ENCODE measurements at regions not wholly inside any gene's neighbourhood (a gene's known extent, or its start where the extent isn't known, plus 50 kb on each side); places are given as distances from the start of the nearest gene placed in this dataset.
A peak's percentile ranks its signal among the peaks of the same experiment; 100 is the strongest.

- no peak for DNase-seq (ENCODE audit: low read depth)
Observed at GRCh38 chr6:139580592-139581484, 206.4 kb upstream of the CITED2 start.

GRCh38 chr6:139577763-139578604 lies 203.5 kb upstream of the CITED2 start:
- DNase-seq (ENCODE audit: low read depth) = peak; percentile 73

- no peak for DNase-seq (ENCODE audit: low read depth)
Observed at GRCh38 chr6:139577124-139577762, 202.8 kb upstream of the CITED2 start.

- no peak for DNase-seq (ENCODE audit: low read depth)
Observed at GRCh38 chr6:139572001-139572400, 197.6 kb upstream of the CITED2 start.

- DNase-seq (ENCODE audit: low read depth) = peak; percentile 24
Observed at GRCh38 chr6:139570166-139570565, 195.7 kb upstream of the CITED2 start.

- DNase-seq (ENCODE audit: low read depth) = peak; percentile 35
Observed at GRCh38 chr6:139569566-139569965, 195.1 kb upstream of the CITED2 start.

GRCh38 chr6:139568956-139569538 lies 194.6 kb upstream of the CITED2 start:
- DNase-seq (ENCODE audit: low read depth) = peak; percentile 74

GRCh38 chr6:139568151-139568955 lies 193.9 kb upstream of the CITED2 start:
- DNase-seq (ENCODE audit: low read depth) = no peak

- DNase-seq (ENCODE audit: low read depth) = peak; percentile 42
Observed at GRCh38 chr6:139567095-139567494, 192.6 kb upstream of the CITED2 start.

- DNase-seq (ENCODE audit: low read depth) = no peak
Observed at GRCh38 chr6:139565591-139565990, 191.1 kb upstream of the CITED2 start.

GRCh38 chr6:139557547-139557946 lies 183.1 kb upstream of the CITED2 start:
- no peak for DNase-seq (ENCODE audit: low read depth)

GRCh38 chr6:139556532-139556931 lies 182.1 kb upstream of the CITED2 start:
- DNase-seq (ENCODE audit: low read depth) = no peak

GRCh38 chr6:139553916-139554315 lies 179.5 kb upstream of the CITED2 start:
- DNase-seq (ENCODE audit: low read depth) = no peak

- no peak for DNase-seq (ENCODE audit: low read depth)
Observed at GRCh38 chr6:139551376-139551775, 176.9 kb upstream of the CITED2 start.

- no peak for DNase-seq (ENCODE audit: low read depth)
Observed at GRCh38 chr6:139550361-139550760, 175.9 kb upstream of the CITED2 start.

- DNase-seq (ENCODE audit: low read depth) = no peak
Observed at GRCh38 chr6:139549561-139550070, 175.2 kb upstream of the CITED2 start.

GRCh38 chr6:139547804-139548203 lies 173.4 kb upstream of the CITED2 start:
- DNase-seq (ENCODE audit: low read depth) = no peak

GRCh38 chr6:139547122-139547776 lies 172.8 kb upstream of the CITED2 start:
- peak; percentile 26 for DNase-seq (ENCODE audit: low read depth)

- no peak for DNase-seq (ENCODE audit: low read depth)
Observed at GRCh38 chr6:139546106-139546472, 171.6 kb upstream of the CITED2 start.

Data from myocyte (in vitro differentiated cells).